H9 (cell line): ENCODE measurements at regions not wholly inside any gene's neighbourhood (a gene's known extent, or its start where the extent isn't known, plus 50 kb on each side); places are given as distances from the start of the nearest gene placed in this dataset.

Source experiments
- DNase-seq: peaks from one replicate; pipeline ENCODE4 v3.0.0-alpha.2; 2017
- H2AFZ ChIP-seq: one replicate; pipeline ENCODE4 v1.6.1; 2013; ENCODE audit warnings: mild to moderate bottlenecking, low read length, control low read depth, moderate library complexity
- H2AK5ac ChIP-seq: 2 replicates; pipeline ENCODE4 v1.6.1; 2013; ENCODE audit warnings: low read length, control low read depth, mixed read lengths; ENCODE audit not compliant: insufficient read length
- H2BK120ac ChIP-seq: one replicate; pipeline ENCODE4 v1.6.1; 2013; ENCODE audit warnings: low read depth, mild to moderate bottlenecking, low read length, control low read depth, inconsistent platforms; ENCODE audit not compliant: poor library complexity, severe bottlenecking
- H2BK12ac ChIP-seq: 2 replicates; pipeline ENCODE4 v1.6.1; 2013; ENCODE audit warnings: low read length, control low read depth, mixed read lengths, low read depth; ENCODE audit not compliant: insufficient read length
- H2BK15ac ChIP-seq: 2 replicates; pipeline ENCODE4 v1.6.1; 2013; ENCODE audit warnings: low read depth, low read length, control low read depth
- H2BK20ac ChIP-seq: one replicate; pipeline ENCODE4 v1.6.1; 2013; ENCODE audit warnings: low read depth, mild to moderate bottlenecking, low read length, control low read depth, inconsistent platforms; ENCODE audit not compliant: poor library complexity, severe bottlenecking
- H2BK5ac ChIP-seq: 2 replicates; pipeline ENCODE4 v1.6.1; 2013; ENCODE audit warnings: low read length, control low read depth, mixed read lengths; ENCODE audit not compliant: insufficient read length
- H3K14ac ChIP-seq: 2 replicates; pipeline ENCODE4 v1.6.1; 2013; ENCODE audit warnings: low read length, control low read depth; ENCODE audit not compliant: insufficient read depth
- H3K18ac ChIP-seq: 2 replicates; pipeline ENCODE4 v1.6.1; 2013; ENCODE audit warnings: low read depth, mild to moderate bottlenecking, mixed read lengths, low read length, control low read depth; ENCODE audit not compliant: insufficient read length
- H3K23ac ChIP-seq: 2 replicates; pipeline ENCODE4 v1.6.1; 2013; ENCODE audit warnings: low read length, control low read depth, mixed read lengths, low read depth; ENCODE audit not compliant: insufficient read length
- H3K23me2 ChIP-seq: 2 replicates; pipeline ENCODE4 v1.6.1; 2013; ENCODE audit warnings: low read depth, mild to moderate bottlenecking, mixed read lengths, low read length, control low read depth; ENCODE audit not compliant: insufficient read length, poor library complexity, severe bottlenecking
- H3K27ac ChIP-seq: 2 replicates; pipeline ENCODE4 v1.5.1; 2013; ENCODE audit warnings: low read length, control low read depth, mixed read lengths, low read depth; ENCODE audit not compliant: insufficient read length
- H3K27me3 ChIP-seq: 2 replicates; pipeline ENCODE4 v1.6.1; 2013; ENCODE audit warnings: low read length, control low read depth, inconsistent platforms; ENCODE audit not compliant: insufficient read depth
- H3K4ac ChIP-seq: 2 replicates; pipeline ENCODE4 v1.6.1; 2013; ENCODE audit warnings: low read depth, mild to moderate bottlenecking, control low read depth, inconsistent platforms, low read length, moderate library complexity
- H3K4me1 ChIP-seq: 2 replicates; pipeline ENCODE4 v1.6.1; 2013; ENCODE audit warnings: low read length, control low read depth, inconsistent platforms; ENCODE audit not compliant: insufficient read depth
- H3K4me2 ChIP-seq: 2 replicates; pipeline ENCODE4 v1.6.1; 2013; ENCODE audit warnings: low read length, control low read depth, mixed read lengths; ENCODE audit not compliant: insufficient read length, insufficient read depth
- H3K56ac ChIP-seq: 2 replicates; pipeline ENCODE4 v1.6.1; 2013; ENCODE audit warnings: low read depth, mild to moderate bottlenecking, mixed read lengths, low read length, control low read depth; ENCODE audit not compliant: insufficient read length
- H3K79me1 ChIP-seq: 2 replicates; pipeline ENCODE4 v1.6.1; 2013; ENCODE audit warnings: low read depth, mild to moderate bottlenecking, moderate library complexity, low read length, control low read depth, inconsistent platforms; ENCODE audit not compliant: insufficient read depth, poor library complexity, severe bottlenecking
- H3K79me2 ChIP-seq: 2 replicates; pipeline ENCODE4 v1.6.1; 2013; ENCODE audit warnings: low read length, control low read depth, inconsistent platforms; ENCODE audit not compliant: insufficient read depth
- H3K9ac ChIP-seq: 2 replicates; pipeline ENCODE4 v1.6.1; 2013; ENCODE audit warnings: low read length, control low read depth, mixed read lengths; ENCODE audit not compliant: insufficient read length; ENCODE audit errors: extremely low read depth
- H3K9me3 ChIP-seq: one replicate; pipeline ENCODE4 v1.6.1; 2013; ENCODE audit warnings: low read depth, low read length, inconsistent platforms; ENCODE audit not compliant: control insufficient read depth
- H3T11ph ChIP-seq: one replicate; pipeline ENCODE4 v1.6.1; 2013; ENCODE audit warnings: mild to moderate bottlenecking, low read length, control low read depth, inconsistent platforms
- H4K20me1 ChIP-seq: one replicate; pipeline ENCODE4 v1.6.1; 2013; ENCODE audit not compliant: control insufficient read depth, insufficient read length, insufficient read depth
- H4K5ac ChIP-seq: 2 replicates; pipeline ENCODE4 v1.6.1; 2013; ENCODE audit warnings: low read depth, mild to moderate bottlenecking, mixed read lengths, low read length, control low read depth; ENCODE audit not compliant: insufficient read length
- H4K8ac ChIP-seq: replicated peaks from 2 replicates; pipeline ENCODE4 v1.6.1; 2013; ENCODE audit warnings: low read length, control low read depth, mixed read lengths, low read depth; ENCODE audit not compliant: insufficient read length
- H4K91ac ChIP-seq: 2 replicates; pipeline ENCODE4 v1.6.1; 2013; ENCODE audit warnings: low read depth, mild to moderate bottlenecking, moderate library complexity, mixed read lengths, low read length, control low read depth; ENCODE audit not compliant: insufficient read length
- H3K27ac Mint-ChIP-seq, 3 experiments: 2 replicates in 2 of 3; 3 replicates in 1 of 3; pipeline ENCODE4 v1.8.0; 2020 to 2021; ENCODE audit warnings: mixed read lengths in 3 of 3, mild to moderate bottlenecking in 1 of 3, moderate library complexity in 1 of 3
- H3K27me3 Mint-ChIP-seq: 2 replicates; pipeline ENCODE4 v1.8.0; 2021; ENCODE audit warnings: low read depth, mild to moderate bottlenecking, moderate library complexity, mixed read lengths
- H3K36me3 Mint-ChIP-seq, 3 experiments: 2 replicates in 2 of 3; 3 replicates in 1 of 3; pipeline ENCODE4 v1.8.0; 2020 to 2021; ENCODE audit warnings: low read depth in 3 of 3, mixed read lengths in 3 of 3; ENCODE audit not compliant: insufficient read depth in 1 of 3
- H3K4me1 Mint-ChIP-seq, 2 experiments: 2 replicates each; pipeline ENCODE4 v1.8.0; 2020; ENCODE audit warnings: mixed read lengths in 2 of 2
- H3K4me3 Mint-ChIP-seq, 2 experiments: 2 replicates in 1 of 2; 3 replicates in 1 of 2; pipeline ENCODE4 v1.8.0; 2020 to 2021; ENCODE audit warnings: mild to moderate bottlenecking in 2 of 2, mixed read lengths in 2 of 2, moderate library complexity in 1 of 2
- H3K9me3 Mint-ChIP-seq, 2 experiments: 2 replicates in 1 of 2; 3 replicates in 1 of 2; pipeline ENCODE4 v1.8.0; 2020; ENCODE audit warnings: mild to moderate bottlenecking in 2 of 2, mixed read lengths in 2 of 2, moderate library complexity in 1 of 2
- WGBS: extraction: QIAGEN DNeasy Blood & Tissue Kit; methylation state at CpG from one replicate; pipeline ENCODE4 v1.1.7; 2013; ENCODE audit warnings: missing lambda C conversion rate, low lambda C conversion rate, mixed read lengths; ENCODE audit not compliant: insufficient read length; ENCODE audit errors: extremely low coverage; 5-methylcytosine and 5-hydroxymethylcytosine counted together
- TF ChIP-seq, protein P1 (sequence below): fragments of 200-600 bp; sonication (generic); conservative IDR thresholded peaks from 3 replicates; pipeline ENCODE4 v1.8.0; 2021; ENCODE audit warnings: antibody characterized with exemption, mild to moderate bottlenecking

DNA sequence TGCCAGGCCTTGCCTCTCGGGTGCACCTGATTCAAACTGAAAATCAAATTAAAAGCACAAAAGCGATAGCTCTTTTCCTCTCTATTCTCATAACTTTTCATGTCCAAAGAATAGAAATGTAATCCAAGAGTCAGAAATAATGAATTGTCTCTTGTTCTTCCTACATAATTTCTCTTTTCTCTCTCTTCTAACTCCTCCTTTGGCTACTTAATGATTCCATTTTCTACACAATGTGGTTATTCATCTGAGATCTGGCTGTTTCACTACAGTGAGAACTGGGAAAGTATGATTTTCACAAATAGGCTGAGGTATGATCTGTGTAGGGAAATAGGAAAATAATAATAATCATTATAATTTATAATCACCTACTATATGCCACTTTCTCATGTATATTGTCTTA, 703.5 kb downstream of the PDHA2 start:
- H3K23ac ChIP-seq = no peak overlapping the region
- no peaks in the 10 kb centered on the region; a peak in 1 of 5 replicates for H3K9me3 Mint-ChIP-seq
- no peak overlapping the region for H3K4me3 Mint-ChIP-seq

More for the DNA sequence above, 703.5 kb downstream of the PDHA2 start:
- Histone ChIP-seq H2BK120ac (no peak overlapping the region), H3K9me3 (no peaks in the 10 kb centered on the region), H2BK5ac (no peak overlapping the region), H2BK12ac (no peak overlapping the region), H2AFZ (no peak overlapping the region), H3K4ac (no peak overlapping the region), H2AK5ac (no peak overlapping the region), H3K4me2 (no peak overlapping the region), H3K27me3 (no peaks in the 10 kb centered on the region), H3K18ac (no peak overlapping the region), H3K27ac (no peak overlapping the region), H4K8ac (no peak overlapping the region), H3K23me2 (no peaks in the 10 kb centered on the region), H3K56ac (no peak overlapping the region), H4K91ac (no peak overlapping the region), H3K79me2 (no peaks in the 10 kb centered on the region), H2BK20ac (no peak overlapping the region), H3T11ph (no peak overlapping the region), H4K20me1 (no peaks in the 10 kb centered on the region), H3K14ac (no peak overlapping the region), H3K4me1 (no peaks in the 10 kb centered on the region), H3K9ac (no peak overlapping the region), H3K79me1 (no peaks in the 10 kb centered on the region), H2BK15ac (no peak overlapping the region), H4K5ac (no peak overlapping the region)
- WGBS = no CpG with 5 or more reads among the region's 2 CpGs
- Mint-ChIP-seq H3K36me3 (no peaks in the 10 kb centered on the region; a peak in 2 of 7 replicates), H3K27me3 (no peaks in the 10 kb centered on the region), H3K27ac (no peak overlapping the region), H3K4me1 (no peaks in the 10 kb centered on the region)
- no peak for DNase-seq
- TF ChIP-seq, protein P1, sequence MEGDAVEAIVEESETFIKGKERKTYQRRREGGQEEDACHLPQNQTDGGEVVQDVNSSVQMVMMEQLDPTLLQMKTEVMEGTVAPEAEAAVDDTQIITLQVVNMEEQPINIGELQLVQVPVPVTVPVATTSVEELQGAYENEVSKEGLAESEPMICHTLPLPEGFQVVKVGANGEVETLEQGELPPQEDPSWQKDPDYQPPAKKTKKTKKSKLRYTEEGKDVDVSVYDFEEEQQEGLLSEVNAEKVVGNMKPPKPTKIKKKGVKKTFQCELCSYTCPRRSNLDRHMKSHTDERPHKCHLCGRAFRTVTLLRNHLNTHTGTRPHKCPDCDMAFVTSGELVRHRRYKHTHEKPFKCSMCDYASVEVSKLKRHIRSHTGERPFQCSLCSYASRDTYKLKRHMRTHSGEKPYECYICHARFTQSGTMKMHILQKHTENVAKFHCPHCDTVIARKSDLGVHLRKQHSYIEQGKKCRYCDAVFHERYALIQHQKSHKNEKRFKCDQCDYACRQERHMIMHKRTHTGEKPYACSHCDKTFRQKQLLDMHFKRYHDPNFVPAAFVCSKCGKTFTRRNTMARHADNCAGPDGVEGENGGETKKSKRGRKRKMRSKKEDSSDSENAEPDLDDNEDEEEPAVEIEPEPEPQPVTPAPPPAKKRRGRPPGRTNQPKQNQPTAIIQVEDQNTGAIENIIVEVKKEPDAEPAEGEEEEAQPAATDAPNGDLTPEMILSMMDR = no peak
